ENCODE measurements at regions not wholly inside any gene's neighbourhood (a gene's known extent, or its start where the extent isn't known, plus 50 kb on each side); places are given as distances from the start of the nearest gene placed in this dataset.

DNA sequence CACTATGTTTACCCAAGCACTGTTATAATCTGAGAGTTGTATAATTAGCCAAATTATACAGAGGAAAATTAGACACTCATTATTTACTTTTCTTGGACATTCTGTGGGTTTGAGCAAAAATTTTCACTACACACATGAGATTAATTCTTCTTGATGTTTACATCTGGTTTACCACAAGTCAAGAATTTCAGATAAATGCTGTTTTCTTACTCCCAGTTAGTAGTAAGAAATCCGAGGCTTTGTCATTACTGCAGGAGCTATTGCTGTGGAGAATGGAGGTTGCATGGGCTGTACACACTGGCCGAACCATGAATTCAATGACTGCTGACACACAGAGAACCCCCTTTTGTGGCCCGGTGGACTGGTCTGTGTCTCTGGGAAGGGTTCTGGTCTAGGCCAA is 207.7 kb upstream of the CFAP20DC start:
- Histone ChIP-seq H3K27ac (no peak overlapping the region), H3K27me3 (no peaks in the 10 kb centered on the region), H3K4me1 (no peaks in the 10 kb centered on the region), H3K4me3 (no peak overlapping the region), H3K9me3 (no peaks in the 10 kb centered on the region), H3K36me3 (no peaks in the 10 kb centered on the region)
- DNase-seq (no peak), ATAC-seq (no peak)
- TF ChIP-seq CTCF (IDR thresholded peaks at IDR 0.05) = no peak
- intact Hi-C loops (cut with DNase I) = no loop called here

GRCh38 chr3:59256230-59256629 is 206.4 kb upstream of the CFAP20DC start:
- no peak for TF ChIP-seq CTCF (IDR thresholded peaks at IDR 0.05)
- Histone ChIP-seq H3K4me1 (no peaks in the 10 kb centered on the region), H3K36me3 (no peaks in the 10 kb centered on the region), H3K9me3 (no peaks in the 10 kb centered on the region), H3K27ac (no peak overlapping the region), H3K27me3 (no peaks in the 10 kb centered on the region), H3K4me3 (no peak overlapping the region)
- DNase-seq (no peak), ATAC-seq (no peak)
- intact Hi-C loops (cut with DNase I) = no loop called here

DNA sequence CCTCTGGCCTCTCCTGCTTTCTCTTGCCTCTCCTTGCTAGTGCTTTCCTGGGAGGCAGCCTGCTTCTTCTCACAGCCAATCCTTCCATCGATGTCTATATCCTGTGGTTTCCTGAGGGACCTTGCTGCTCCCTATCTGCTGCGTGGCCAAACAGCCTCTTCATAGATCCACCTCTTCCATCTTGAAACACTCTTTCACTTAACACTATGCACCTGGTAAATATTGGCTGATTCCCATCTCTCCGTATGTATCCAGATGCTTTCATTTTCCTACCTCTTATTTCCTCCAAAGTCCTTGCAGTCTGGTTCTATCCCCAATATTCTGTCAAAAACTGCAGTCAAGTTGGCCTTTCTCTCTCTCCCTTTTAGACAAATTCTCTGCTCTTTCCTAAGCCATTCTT is 205.2 kb upstream of the CFAP20DC start:
- ATAC-seq = no peak
- H3K9me3 ChIP-seq = no peaks in the 10 kb centered on the region
- no peak for DNase-seq
- no peak for TF ChIP-seq CTCF (IDR thresholded peaks at IDR 0.05)
- peaks cover 0 to under 1% of the 10 kb centered on the region in 2 donors for H3K4me1 ChIP-seq
- intact Hi-C loops (cut with DNase I) = no loop called here
- no peaks in the 10 kb centered on the region for H3K36me3 ChIP-seq
- H3K4me3 ChIP-seq = no peak overlapping the region
- H3K27ac ChIP-seq = no peak overlapping the region
- no peaks in the 10 kb centered on the region for H3K27me3 ChIP-seq

DNA sequence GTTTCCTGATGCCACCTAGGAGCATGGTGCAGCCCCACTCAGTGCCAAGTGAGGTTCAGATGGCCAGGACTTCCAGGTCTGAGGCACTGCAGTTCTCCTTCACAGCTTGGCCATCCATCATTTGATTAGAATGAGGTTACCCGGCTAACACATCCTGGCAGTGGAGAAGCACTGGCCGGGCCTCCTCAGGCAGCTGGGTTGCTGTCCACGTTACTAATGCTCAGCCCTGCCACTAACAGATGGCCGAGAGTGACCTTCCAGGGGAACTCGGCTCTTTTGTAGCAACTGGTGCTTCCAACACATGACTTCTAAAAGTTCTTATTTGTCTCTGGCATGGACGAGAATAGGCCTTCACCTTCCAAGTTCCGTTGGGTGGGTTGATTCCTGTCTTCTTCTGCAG is 204.6 kb upstream of the CFAP20DC start:
- Histone ChIP-seq H3K36me3 (no peaks in the 10 kb centered on the region), H3K27ac (no peak overlapping the region), H3K4me1 (peaks cover 0 to 6% of the 10 kb centered on the region in 2 donors), H3K4me3 (no peak overlapping the region), H3K27me3 (no peaks in the 10 kb centered on the region), H3K9me3 (no peaks in the 10 kb centered on the region)
- intact Hi-C loops (cut with DNase I) = no loop called here
- ATAC-seq (no peak), DNase-seq (no peak)
- no peak for TF ChIP-seq CTCF (IDR thresholded peaks at IDR 0.05)

DNA sequence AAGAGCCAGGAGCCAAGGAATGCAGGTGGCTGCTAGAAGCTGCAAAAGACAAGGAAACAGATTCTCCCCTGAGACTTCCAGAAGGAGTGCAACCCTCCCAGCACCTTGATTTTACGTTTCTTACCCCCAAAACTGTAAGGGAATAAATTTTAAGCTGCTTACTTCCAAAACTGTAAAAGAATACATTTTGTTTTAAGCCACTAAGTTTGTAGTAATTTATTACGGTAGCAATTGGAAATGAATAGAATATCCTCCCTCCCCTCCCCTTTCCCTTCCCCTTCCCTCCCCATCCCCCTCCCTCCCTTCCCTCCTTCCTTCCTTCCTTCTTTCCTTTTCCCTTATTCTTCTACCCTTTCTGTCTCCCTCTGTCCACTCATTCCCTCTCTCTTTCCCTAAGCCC is 203.7 kb upstream of the CFAP20DC start:
- DNase-seq (no peak), ATAC-seq (no peak)
- no peaks in the 10 kb centered on the region for H3K9me3 ChIP-seq
- peaks cover 0 to 13% of the 10 kb centered on the region in 2 donors for H3K4me1 ChIP-seq
- no peaks in the 10 kb centered on the region for H3K36me3 ChIP-seq
- intact Hi-C loops (cut with DNase I) = no loop called here
- no peak overlapping the region for H3K27ac ChIP-seq
- H3K27me3 ChIP-seq = no peaks in the 10 kb centered on the region
- no peak for TF ChIP-seq CTCF (IDR thresholded peaks at IDR 0.05)
- H3K4me3 ChIP-seq = no peak overlapping the region
